Stimulated activated CD8-positive, alpha-beta memory T cell treated with anti-CD3 and anti-CD28 coated beads, Interleukin-12 subunit alpha, Interleukin-12 subunit beta, amount 100 ng/mL, for 24 hours (primary cell): ENCODE measurements at regions not wholly inside any gene's neighbourhood (a gene's known extent, or its start where the extent isn't known, plus 50 kb on each side); places are given as distances from the start of the nearest gene placed in this dataset.

ENCODE experiments used
- DNase-seq: peaks from one replicate; pipeline ENCODE4 v3.0.0-alpha.2; 2020; ENCODE audit errors: extremely low read depth

DNA sequence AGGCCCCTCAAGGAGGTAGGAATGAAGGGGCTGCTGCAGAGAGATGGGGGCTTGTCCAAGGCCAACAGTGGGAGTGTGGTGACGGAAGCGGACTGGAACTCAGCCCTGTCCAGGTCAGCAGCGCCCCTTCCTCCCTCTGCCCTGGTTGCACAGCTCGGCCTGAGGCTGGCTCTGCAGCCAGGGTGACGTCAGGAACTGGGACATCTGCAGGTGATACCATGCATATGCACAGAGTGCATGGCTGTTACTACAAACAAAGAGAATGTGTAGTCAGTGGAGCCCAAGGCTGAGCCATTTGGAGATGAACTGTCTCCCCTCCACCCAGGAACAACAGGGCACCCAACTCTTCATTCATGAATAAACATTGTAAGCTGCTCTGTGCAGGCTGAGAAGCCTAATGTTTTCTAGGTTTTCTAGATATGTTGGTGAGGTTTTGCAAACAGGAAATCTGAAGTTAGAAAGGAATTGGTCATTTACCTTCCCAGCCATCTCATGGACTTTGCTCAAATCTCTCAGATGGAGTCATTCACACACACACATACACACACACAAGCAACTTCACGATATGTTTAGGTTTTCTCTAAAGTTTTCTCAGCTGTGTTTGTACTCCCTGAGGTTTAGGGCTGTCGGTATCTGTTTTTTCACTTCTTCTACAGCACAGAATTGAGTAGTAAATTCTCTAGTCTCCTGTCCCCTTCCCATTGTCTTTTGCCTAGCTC, 117.2 kb downstream of the TLE3 start:
- no peak for DNase-seq

DNA sequence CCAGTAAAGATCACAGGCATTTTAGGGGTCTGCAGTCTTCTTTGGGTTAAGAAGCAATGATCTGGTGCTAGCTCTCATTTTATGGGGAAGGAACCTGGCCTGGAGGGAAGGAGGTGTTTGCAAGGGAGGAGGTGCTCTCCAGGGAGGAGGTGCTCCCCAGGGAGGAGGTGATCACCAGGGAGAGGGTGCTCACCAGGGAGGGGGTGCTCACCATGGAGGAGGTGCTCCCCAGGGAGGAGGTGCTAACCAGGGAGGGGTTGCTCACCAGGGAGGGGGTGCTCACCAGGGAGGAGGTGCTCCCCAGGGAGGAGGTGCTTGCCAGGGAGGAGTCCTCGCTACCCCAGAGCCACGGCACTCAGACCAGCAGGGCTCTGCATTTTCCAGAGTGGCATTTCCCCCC, 115.7 kb downstream of the TLE3 start:
- DNase-seq: no peak

DNA sequence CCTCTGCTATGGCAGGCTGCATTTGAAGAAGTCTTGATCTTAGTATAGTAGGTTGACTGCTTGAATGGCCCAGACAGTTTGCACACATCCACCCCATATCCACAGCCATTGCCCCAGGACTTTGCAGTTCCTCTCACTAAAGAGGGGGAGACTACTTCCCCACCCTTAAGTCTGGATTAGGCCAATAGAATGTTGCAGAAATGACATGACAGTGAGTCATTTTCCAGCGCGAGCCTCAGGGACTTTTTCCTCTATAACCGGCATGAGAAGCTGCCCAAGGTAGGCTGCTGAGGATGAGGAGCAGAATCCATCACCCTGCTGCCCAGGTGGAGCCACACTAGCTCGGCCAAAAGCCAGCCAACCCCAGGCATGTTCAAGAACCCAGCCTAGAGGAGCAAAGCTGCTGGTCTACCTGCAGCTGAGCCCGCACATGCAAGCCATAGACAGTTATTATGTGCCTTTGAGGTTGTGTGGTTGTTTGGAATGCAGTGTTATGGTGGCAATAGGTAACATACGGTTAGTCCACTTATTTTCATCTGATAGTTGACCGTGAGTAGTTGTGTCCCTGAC, 113.9 kb downstream of the TLE3 start:
- no peak for DNase-seq

DNA sequence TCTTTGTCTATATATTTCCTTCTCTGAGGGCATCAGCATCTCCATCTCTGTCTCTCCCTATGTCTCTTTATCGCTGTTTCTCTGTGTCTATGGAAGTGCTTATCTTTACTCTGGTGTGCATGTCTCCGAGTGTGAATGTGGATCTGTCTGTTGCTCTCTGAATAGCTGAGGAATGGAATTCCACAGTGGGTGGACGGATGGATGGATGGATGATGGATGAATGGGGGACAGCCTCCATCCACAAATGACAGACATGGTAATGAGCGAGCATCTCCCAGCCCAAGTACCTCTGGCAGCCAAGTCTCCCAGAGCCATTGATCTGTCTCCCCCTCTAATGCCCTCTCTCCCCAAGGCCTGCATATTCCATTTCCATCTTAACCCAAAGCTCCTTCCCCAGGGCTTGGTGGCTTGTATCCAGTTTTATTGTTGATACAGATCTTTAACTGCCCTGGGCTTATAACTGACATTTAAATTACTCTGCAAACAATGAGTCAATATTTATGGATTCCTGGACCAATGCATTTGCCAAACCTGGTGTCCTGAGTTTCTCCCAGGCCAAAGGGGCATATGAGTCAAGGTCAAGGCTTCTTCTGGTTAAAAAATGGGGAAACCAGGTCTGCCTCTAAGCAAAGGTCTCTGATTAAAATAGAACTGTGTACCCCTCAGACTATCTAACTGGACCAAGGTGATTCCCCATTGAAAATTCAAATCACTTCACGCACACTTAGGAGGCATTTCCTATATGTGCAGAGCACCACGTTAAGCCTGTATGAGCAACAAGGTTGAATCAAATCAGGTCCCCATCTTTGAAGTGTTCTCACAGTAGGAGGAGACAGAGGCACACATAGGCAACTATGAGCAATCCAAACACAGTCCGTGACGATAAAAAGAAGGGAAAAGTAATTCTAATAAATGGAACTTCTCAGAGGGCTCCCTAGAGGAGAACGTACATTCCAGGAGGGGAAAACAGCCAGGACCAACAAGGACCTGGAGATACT, 109.9 kb downstream of the TLE3 start:
- DNase-seq: no peak

DNA sequence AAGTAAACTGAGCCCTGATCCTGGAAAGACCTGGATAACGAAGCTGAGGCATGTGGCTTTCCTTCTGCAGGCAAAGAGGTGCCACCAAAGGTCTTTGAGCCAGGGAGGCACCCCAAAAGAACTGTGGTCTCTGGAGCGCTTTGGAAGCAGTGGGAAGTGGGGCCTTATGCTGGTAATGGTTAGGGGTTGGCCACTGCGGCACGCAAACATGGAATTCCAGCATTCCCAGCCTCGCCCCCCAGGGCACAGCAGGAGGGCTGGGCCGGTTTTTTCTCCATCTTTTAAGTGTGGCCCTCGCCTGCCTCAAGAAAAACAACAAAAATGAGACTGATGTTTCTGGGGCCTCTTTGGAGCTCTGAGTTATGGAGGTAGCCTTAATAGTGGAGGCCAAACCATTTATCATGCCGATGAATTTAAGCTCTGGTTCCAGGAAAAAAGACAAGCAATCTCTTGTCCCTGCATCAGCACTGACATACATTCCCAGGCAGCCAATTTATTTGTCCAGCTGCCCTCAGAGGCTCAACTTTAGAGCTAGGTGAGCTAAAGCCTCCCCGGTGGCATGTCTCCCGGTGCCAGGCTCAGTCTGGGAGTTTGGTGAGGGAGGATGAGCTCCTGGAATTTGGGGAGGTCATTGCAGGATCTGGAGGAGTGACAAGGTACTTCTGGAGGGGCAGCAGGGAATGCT, 109.0 kb downstream of the TLE3 start:
- no peak for DNase-seq

DNA sequence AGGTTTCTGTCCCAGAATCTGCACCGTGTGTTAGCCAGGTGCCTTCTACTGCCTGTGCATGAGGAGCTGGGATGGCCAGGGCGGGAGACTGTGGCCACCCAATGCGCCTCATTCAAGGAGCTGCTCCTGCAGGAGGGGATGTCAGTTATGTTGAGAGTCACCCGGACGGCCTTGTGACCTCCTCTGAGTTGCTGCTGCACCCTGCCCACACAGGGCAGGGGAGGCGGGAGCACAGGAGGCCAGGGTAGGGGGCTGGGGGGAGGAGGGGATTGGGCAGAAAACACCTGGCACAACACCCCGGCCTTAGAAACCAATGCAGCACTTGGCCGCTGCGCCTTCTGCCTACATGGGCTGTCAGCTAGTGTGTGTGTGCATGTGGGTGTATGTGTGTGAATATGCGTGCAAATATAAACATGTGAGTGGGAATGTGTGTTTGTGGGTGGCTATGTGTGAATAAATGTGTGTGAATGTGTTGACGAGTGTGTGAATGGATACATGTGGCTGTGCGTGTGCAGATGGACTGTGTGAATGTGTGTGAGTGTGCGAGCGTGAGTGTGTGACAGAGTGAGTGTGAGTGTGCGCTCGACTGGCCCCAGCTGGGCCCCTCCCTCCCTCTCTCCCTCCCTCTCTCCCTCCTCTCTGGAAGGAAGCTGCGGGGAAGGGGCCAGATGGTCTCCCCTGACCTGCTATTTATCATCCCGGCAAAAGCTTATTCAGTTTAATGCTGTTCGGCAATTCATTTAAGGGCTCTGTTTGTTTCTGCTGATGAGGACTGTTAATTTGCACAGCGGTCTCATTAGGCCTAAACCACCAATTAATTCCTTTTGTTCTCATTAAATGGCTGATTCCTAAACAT, 106.9 kb downstream of the TLE3 start:
- no peak for DNase-seq

DNA sequence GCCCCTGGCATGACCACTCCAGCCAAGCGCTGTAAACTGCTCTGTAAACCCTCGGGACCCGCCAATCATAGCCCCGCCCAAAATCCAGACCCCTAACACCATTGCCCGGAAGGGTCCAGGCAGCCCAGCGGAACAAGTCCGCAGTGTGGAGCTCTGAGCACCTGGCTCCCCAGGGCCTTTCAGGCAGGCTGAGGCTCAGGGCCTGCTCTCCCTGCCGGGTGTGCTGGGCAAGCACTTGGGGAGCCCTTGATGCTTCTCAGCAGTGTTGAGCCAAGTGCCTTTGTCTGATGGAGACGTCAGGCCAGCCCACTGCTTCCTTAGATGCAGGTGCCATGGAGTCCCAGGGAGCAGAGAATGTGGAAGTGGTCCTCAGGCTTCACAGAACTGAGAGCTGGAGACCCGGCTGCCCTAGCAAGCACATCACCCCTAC, 106.2 kb downstream of the TLE3 start:
- DNase-seq: no peak

DNA sequence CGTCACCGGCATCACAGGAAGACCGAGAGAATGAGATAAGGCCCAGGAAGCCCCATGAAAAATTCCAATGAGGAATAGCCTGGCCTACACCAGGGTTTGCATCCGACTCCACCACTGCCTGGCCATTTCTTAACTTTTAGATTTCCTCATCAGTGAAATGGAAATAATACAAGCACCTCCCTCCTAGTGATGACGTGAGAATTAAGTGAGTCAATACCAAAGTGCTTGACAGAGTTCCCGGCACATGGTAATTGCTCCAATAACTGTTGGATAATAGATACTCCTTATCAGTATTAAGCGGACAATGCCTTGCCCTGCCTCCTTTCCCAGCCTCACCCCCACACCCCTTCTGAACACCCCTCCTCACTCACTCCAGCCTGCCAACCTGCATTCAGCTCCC, 105.4 kb downstream of the TLE3 start:
- DNase-seq: no peak

DNA sequence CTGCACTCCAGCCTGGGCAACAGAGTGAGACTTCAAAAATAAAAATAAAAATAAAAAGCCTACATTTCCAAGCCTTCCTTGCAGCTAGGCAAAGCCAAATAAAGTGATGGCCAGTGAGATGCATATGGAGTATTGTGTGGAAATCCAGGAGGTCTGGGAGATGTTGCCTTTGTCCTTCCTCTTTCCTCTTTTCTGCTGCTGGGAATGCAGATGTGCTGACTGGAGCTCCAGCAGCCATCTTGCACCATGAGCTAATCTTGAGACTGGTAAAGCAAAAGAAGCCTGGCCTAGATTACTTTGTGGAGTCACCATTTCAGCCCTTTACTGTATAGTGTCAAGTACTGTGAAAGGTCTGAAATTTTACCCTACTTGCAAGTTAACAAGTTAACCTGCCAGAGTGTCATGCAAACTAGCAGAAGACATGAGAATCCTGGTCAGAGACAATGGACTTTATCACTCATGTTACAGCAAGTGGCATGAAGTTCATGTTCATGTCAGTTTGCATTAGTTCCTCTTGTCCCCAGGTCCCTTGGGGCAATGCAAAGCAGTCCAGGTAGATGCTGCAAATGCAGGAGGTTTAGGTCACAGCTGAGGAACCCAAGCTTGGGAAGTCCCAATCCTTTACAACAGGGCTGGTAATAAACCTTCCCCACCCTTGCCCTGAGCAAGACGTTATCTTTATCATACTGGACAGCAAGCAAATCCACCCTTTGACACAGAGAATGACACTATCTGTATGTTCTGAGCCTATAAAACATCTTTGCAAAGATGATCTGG, 103.1 kb downstream of the TLE3 start:
- no peak for DNase-seq

DNA sequence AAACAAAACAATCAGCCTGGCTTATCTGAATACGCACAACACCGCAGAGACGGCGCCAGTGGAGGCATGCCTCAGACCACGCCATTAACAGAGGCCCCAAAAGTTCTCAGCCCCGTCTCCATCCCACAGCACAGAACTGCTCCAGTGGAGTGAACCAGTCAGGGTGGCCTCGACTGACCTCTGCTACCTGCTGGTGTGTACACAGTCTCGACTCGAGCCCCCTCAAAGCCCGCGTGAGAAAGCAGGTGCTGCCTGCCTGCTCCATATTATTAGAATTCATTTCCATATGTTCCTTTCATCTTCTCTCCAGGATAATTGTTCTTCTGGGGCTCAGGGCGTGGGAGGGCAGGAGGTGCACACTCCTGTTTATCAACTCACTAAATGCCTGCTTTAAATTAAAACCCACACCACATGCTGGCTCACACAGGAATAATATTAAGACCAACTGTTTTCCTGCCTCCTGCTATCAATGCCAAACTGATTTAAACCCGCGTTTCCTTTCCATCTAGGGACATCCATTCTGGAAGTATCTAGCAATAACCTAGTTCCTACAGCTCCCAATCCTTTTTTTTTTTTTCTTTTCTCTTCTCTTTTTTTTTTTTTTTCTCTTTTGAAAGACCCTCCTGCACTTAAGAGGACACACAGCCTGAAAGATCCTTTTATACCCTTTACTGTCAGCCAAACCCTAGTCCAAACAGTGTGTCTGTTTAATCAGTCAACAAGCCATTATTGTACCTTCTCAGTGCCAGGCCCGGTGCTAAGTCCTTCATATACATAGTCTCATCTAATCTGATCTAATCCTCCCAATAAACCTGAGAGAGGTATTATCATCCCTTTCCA, 101.2 kb downstream of the TLE3 start:
- DNase-seq: no peak

DNA sequence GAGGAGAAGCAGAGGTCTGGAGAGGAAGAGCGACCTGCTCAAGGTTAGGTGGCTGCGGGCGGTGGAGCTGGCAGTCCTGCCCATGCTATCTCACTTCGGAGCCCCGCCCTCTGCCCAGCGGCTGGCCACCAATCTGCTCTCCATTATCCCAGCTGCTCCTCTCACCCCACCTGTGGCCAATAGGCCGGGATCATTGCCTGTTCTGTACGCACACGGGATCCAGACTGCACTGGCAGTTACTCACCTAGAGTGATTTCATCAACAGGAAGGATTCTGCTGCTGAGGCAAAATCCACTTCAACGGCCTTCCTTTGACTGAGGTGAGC, 100.6 kb downstream of the TLE3 start:
- no peak for DNase-seq
